BLaER1 treated with 17β-estradiol and CSF1 and Interleukin-3, amounts not matched to agents 10 nM and 100 nM (cell line): ENCODE measurements at regions not wholly inside any gene's neighbourhood (a gene's known extent, or its start where the extent isn't known, plus 50 kb on each side); places are given as distances from the start of the nearest gene placed in this dataset.

Experiments used
- H3K27ac ChIP-seq, 11 experiments: shearing (Covaris generic); formaldehyde crosslinking; 2 replicates each; pipeline ENCODE4 v1.8.1; 2022
- H3K27me3 ChIP-seq, 11 experiments: shearing (Covaris generic); formaldehyde crosslinking; 2 replicates each; pipeline ENCODE4 v1.8.1; 2022
- H3K36me3 ChIP-seq, 11 experiments: shearing (Covaris generic); formaldehyde crosslinking; 2 replicates each; pipeline ENCODE4 v1.8.1; 2022
- H3K4me1 ChIP-seq, 10 experiments: shearing (Covaris generic); formaldehyde crosslinking; 2 replicates each; pipeline ENCODE4 v1.8.1; 2022
- H3K4me2 ChIP-seq, 11 experiments: shearing (Covaris generic); formaldehyde crosslinking; 2 replicates each; pipeline ENCODE4 v1.8.1; 2022
- H3K4me3 ChIP-seq, 10 experiments: shearing (Covaris generic); formaldehyde crosslinking; 2 replicates each; pipeline ENCODE4 v1.8.1; 2022
- H3K9ac ChIP-seq, 11 experiments: shearing (Covaris generic); formaldehyde crosslinking; 2 replicates each; pipeline ENCODE4 v1.8.1; 2022
- H3K9me3 ChIP-seq, 11 experiments: shearing (Covaris generic); formaldehyde crosslinking; replicated peaks in 1 of 11; 2 replicates each; pipeline ENCODE4 v1.8.1; 2022
- H4K20me1 ChIP-seq, 11 experiments: shearing (Covaris generic); formaldehyde crosslinking; 2 replicates each; pipeline ENCODE4 v1.8.1; 2022
- Cebpa-rat ChIP-seq, 11 experiments: shearing (Covaris generic); IDR thresholded peaks; 2 replicates each; pipeline ENCODE4 v1.8.1; 2022

GRCh38 chr18:61655630-61656029, 237.2 kb downstream of the RNF152 start:
- Histone ChIP-seq H3K27me3 (peaks cover 0 to 11% (median 0%) of the 10 kb centered on the region in 11 experiments; a peak in 3 of 22 replicates), H3K4me1 (peaks cover 0 to 8% (median 5%) of the 10 kb centered on the region in 10 experiments; a peak in 10 of 20 replicates), H3K4me2 (no peak overlapping the region), H3K9ac (no peak overlapping the region), H3K9me3 (peaks cover 0 to 15% (median 7%) of the 10 kb centered on the region in 11 experiments; a peak in 6 of 22 replicates), H3K36me3 (no peaks in the 10 kb centered on the region), H4K20me1 (no peaks in the 10 kb centered on the region), H3K4me3 (no peak overlapping the region), H3K27ac (no peak overlapping the region)
- TF ChIP-seq Cebpa-rat (IDR thresholded peaks at IDR 0.05), result no peak

GRCh38 chr18:61653823-61654551, 238.8 kb downstream of the RNF152 start:
- Histone ChIP-seq H3K36me3 (no peaks in the 10 kb centered on the region), H3K9me3 (peaks cover 0 to 15% (median 7%) of the 10 kb centered on the region in 11 experiments; a peak in 6 of 22 replicates), H3K27me3 (peaks cover 0 to 11% (median 0%) of the 10 kb centered on the region in 11 experiments; a peak in 3 of 22 replicates), H3K4me2 (no peak overlapping the region), H4K20me1 (no peaks in the 10 kb centered on the region), H3K27ac (no peak overlapping the region), H3K4me3 (no peak overlapping the region), H3K4me1 (peaks cover 0 to 8% (median 5%) of the 10 kb centered on the region in 10 experiments; a peak in 10 of 20 replicates), H3K9ac (no peak overlapping the region)
- no peak for TF ChIP-seq Cebpa-rat (IDR thresholded peaks at IDR 0.05)

GRCh38 chr18:61651880-61652268, 240.9 kb downstream of the RNF152 start:
- Histone ChIP-seq H3K9ac (no peak overlapping the region), H3K27me3 (peaks cover 0 to 18% (median 0%) of the 10 kb centered on the region in 11 experiments; a peak in 4 of 22 replicates), H3K27ac (no peak overlapping the region), H3K4me2 (no peak overlapping the region), H3K4me3 (no peak overlapping the region), H3K9me3 (peaks cover 0 to 4% (median 0%) of the 10 kb centered on the region in 11 experiments; a peak in 2 of 22 replicates), H4K20me1 (no peaks in the 10 kb centered on the region), H3K36me3 (no peaks in the 10 kb centered on the region), H3K4me1 (peaks cover 0 to 8% (median 5%) of the 10 kb centered on the region in 10 experiments; a peak in 10 of 20 replicates)
- no peak for TF ChIP-seq Cebpa-rat (IDR thresholded peaks at IDR 0.05)

- no peak for TF ChIP-seq Cebpa-rat (IDR thresholded peaks at IDR 0.05)
- Histone ChIP-seq H4K20me1 (no peaks in the 10 kb centered on the region), H3K36me3 (no peaks in the 10 kb centered on the region), H3K4me3 (no peak overlapping the region), H3K27ac (no peak overlapping the region), H3K9ac (no peak overlapping the region), H3K27me3 (peaks cover 0 to 24% (median 0%) of the 10 kb centered on the region in 11 experiments; a peak in 4 of 22 replicates), H3K4me2 (peak overlapping the region in 6 of 11 experiments; percentile 11 to 43 (median 27); a peak in 9 of 22 replicates), H3K9me3 (peaks cover 0 to 4% (median 0%) of the 10 kb centered on the region in 11 experiments; a peak in 2 of 22 replicates), H3K4me1 (peaks cover 0 to 8% (median 5%) of the 10 kb centered on the region in 10 experiments; a peak in 10 of 20 replicates)
Observed at GRCh38 chr18:61651145-61651879, 241.5 kb downstream of the RNF152 start.

GRCh38 chr18:61643884-61644647, 248.7 kb downstream of the RNF152 start:
- peaks cover 0 to 55% (median 0%) of the 10 kb centered on the region in 11 experiments; a peak in 4 of 22 replicates for H3K27me3 ChIP-seq
- H3K9ac ChIP-seq, result peak overlapping the region in 5 of 11 experiments; percentile 12 to 33 (median 28); a peak in 5 of 22 replicates
- H3K36me3 ChIP-seq, result no peaks in the 10 kb centered on the region
- H3K4me1 ChIP-seq, result peaks cover 14 to 42% (median 32%) of the 10 kb centered on the region in 10 experiments
- peaks cover 0 to 27% (median 12%) of the 10 kb centered on the region in 11 experiments; a peak in 10 of 22 replicates for H3K9me3 ChIP-seq
- H3K4me2 ChIP-seq, result peak overlapping the region; percentile 55 to 87 (median 82)
- H3K27ac ChIP-seq, result peak overlapping the region in 9 of 11 experiments; percentile 29 to 78 (median 70); a peak in 17 of 22 replicates
- TF ChIP-seq Cebpa-rat (IDR thresholded peaks at IDR 0.05), result peak in 7 of 11 experiments; percentile 17 to 73 (median 43); a peak in 6 of 22 replicates
- peak overlapping the region in 6 of 10 experiments; percentile 1 to 20 (median 9); a peak in 7 of 20 replicates for H3K4me3 ChIP-seq
- no peaks in the 10 kb centered on the region for H4K20me1 ChIP-seq

- Histone ChIP-seq H3K27me3 (peaks cover 0 to 61% (median 0%) of the 10 kb centered on the region in 11 experiments; a peak in 4 of 22 replicates), H3K9ac (no peak overlapping the region), H3K27ac (no peak overlapping the region), H3K4me1 (peaks cover 14 to 51% (median 36%) of the 10 kb centered on the region in 10 experiments), H4K20me1 (no peaks in the 10 kb centered on the region; a peak in 1 of 22 replicates), H3K36me3 (no peaks in the 10 kb centered on the region), H3K4me2 (no peak overlapping the region), H3K9me3 (peaks cover 0 to 11% (median 4%) of the 10 kb centered on the region in 11 experiments; a peak in 6 of 22 replicates), H3K4me3 (no peak overlapping the region)
- no peak for TF ChIP-seq Cebpa-rat (IDR thresholded peaks at IDR 0.05)
Observed at GRCh38 chr18:61639886-61640285, 252.9 kb downstream of the RNF152 start.

- Histone ChIP-seq H3K4me3 (no peak overlapping the region), H3K4me2 (no peak overlapping the region), H3K36me3 (no peaks in the 10 kb centered on the region), H3K27ac (no peak overlapping the region), H4K20me1 (no peaks in the 10 kb centered on the region; a peak in 1 of 22 replicates), H3K9ac (no peak overlapping the region), H3K4me1 (peaks cover 0 to 34% (median 20%) of the 10 kb centered on the region in 10 experiments; a peak in 18 of 20 replicates), H3K9me3 (no peaks in the 10 kb centered on the region; a peak in 1 of 22 replicates), H3K27me3 (peaks cover 0 to 57% (median 0%) of the 10 kb centered on the region in 11 experiments; a peak in 4 of 22 replicates)
- no peak for TF ChIP-seq Cebpa-rat (IDR thresholded peaks at IDR 0.05)
Observed at GRCh38 chr18:61637905-61638595, 254.8 kb downstream of the RNF152 start.

GRCh38 chr18:61637319-61637718, 255.5 kb downstream of the RNF152 start:
- Histone ChIP-seq H4K20me1 (no peaks in the 10 kb centered on the region; a peak in 1 of 22 replicates), H3K27ac (no peak overlapping the region), H3K4me2 (no peak overlapping the region), H3K4me3 (no peak overlapping the region), H3K27me3 (peaks cover 0 to 50% (median 0%) of the 10 kb centered on the region in 11 experiments; a peak in 4 of 22 replicates), H3K9me3 (no peaks in the 10 kb centered on the region; a peak in 1 of 22 replicates), H3K36me3 (no peaks in the 10 kb centered on the region), H3K9ac (no peak overlapping the region), H3K4me1 (peaks cover 0 to 27% (median 13%) of the 10 kb centered on the region in 10 experiments; a peak in 13 of 20 replicates)
- no peak for TF ChIP-seq Cebpa-rat (IDR thresholded peaks at IDR 0.05)
